AG04450 (cell line): ENCODE measurements at regions not wholly inside any gene's neighbourhood (a gene's known extent, or its start where the extent isn't known, plus 50 kb on each side); places are given as distances from the start of the nearest gene placed in this dataset.

Experiments used
- CTCF ChIA-PET: fragments of 300-600, 350-600 bp; formaldehyde crosslinking; extraction: SDS; loops from one replicate; lab custom pipeline; 2022; ENCODE audit warnings: antibody characterized with exemption, inconsistent platforms; lab: Charles Lee
- POLR2A ChIA-PET: fragments of 350-600 bp; formaldehyde crosslinking; extraction: SDS; loops from one replicate; lab custom pipeline; 2021; ENCODE audit warnings: antibody characterized with exemption, inconsistent platforms; lab: Yijun Ruan, JAX
- DNase-seq: peaks from one replicate; pipeline ENCODE4 v3.0.0-alpha.2; 2011; ENCODE audit warnings: low read depth, low spot score
- H3K27ac ChIP-seq: one replicate; pipeline ENCODE4 v1.5.1; 2012; ENCODE audit warnings: low read depth, low read length, control low read depth
- H3K27me3 ChIP-seq: one replicate; pipeline ENCODE4 v1.6.0; 2012; ENCODE audit warnings: low read length; ENCODE audit not compliant: control insufficient read depth, insufficient read depth
- H3K4me3 ChIP-seq: 2 replicates; pipeline ENCODE4 v1.5.1; 2011; ENCODE audit warnings: mild to moderate bottlenecking, low read depth, low read length, control low read depth
- H3K9me3 ChIP-seq: 2 replicates; pipeline ENCODE4 v1.5.1; 2012; ENCODE audit warnings: low read length; ENCODE audit not compliant: control insufficient read depth, insufficient read depth
- TF ChIP-seq, protein P1 (sequence below): IDR thresholded peaks from 2 replicates; pipeline ENCODE4 v1.5.1; 2011; ENCODE audit warnings: low read depth, low read length, control low read depth, inconsistent platforms

- no peak overlapping the region for H3K27ac ChIP-seq
- DNase-seq = no peak
- H3K9me3 ChIP-seq = peaks cover 32% of the 10 kb centered on the region
- H3K27me3 ChIP-seq = no peaks in the 10 kb centered on the region
- TF ChIP-seq, protein P1, sequence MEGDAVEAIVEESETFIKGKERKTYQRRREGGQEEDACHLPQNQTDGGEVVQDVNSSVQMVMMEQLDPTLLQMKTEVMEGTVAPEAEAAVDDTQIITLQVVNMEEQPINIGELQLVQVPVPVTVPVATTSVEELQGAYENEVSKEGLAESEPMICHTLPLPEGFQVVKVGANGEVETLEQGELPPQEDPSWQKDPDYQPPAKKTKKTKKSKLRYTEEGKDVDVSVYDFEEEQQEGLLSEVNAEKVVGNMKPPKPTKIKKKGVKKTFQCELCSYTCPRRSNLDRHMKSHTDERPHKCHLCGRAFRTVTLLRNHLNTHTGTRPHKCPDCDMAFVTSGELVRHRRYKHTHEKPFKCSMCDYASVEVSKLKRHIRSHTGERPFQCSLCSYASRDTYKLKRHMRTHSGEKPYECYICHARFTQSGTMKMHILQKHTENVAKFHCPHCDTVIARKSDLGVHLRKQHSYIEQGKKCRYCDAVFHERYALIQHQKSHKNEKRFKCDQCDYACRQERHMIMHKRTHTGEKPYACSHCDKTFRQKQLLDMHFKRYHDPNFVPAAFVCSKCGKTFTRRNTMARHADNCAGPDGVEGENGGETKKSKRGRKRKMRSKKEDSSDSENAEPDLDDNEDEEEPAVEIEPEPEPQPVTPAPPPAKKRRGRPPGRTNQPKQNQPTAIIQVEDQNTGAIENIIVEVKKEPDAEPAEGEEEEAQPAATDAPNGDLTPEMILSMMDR = no peak
- POLR2A ChIA-PET = no interaction called here
- CTCF ChIA-PET = no interaction called here
- no peak overlapping the region for H3K4me3 ChIP-seq
Observed at GRCh38 chr16:9595393-9595792, 503.9 kb downstream of the HAPSTR1 start.

DNA sequence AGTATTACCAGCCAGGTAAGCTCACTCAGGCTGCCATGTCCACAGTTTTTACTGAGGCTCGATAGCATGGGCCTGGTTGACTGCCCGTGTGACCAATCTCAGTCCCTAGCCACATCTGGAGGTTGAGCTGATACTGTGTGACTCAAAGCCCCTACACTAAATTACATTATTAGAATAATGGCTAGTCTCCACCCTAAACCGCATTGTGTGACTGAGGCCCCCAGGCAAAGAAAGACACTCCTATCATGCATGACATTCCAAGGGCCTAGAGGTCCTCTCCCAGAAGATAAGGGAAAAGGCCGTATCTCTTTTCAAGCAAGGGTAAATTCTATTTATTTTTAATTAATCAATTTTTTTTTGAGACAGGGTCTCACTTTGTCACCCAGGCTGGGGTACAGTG is 505.3 kb downstream of the HAPSTR1 start:
- POLR2A ChIA-PET = no interaction called here
- DNase-seq = no peak

DNA sequence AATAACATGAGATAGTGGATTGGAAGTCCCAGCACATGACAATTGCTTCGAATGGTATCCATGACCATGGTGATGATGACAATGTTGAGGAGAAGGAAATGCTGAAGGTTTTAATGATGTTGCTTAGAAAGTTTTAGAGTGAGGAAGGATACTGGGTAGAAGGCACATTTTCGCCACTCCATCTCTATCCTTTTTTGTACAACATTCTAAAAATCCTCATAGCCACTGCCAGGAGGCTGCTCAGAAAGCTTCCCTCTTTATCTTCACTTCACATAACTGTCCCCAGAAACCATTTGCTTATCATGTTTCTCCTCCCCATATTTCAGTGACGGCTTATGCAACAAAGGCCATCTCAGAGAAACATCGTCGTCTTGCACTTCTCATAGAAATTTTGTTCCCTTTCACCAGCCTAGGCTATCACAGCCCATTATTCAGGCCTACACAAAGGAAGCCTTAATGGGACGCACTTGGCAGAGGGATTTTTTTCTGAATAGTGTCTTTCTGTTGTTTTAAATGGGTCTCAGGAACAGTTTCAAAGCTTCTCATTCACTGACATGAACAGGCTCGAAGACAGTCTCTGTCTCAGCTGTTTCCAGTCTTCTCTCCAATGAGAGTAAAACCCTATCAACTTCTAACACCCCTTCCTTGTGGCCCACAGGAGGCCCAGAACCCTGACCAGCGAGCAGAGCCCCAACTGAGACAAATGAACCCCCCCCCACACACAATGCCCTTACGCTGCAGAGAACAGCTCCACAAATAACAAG is 506.7 kb downstream of the HAPSTR1 start:
- TF ChIP-seq, protein P1 = no peak
- Histone ChIP-seq H3K9me3 (peaks cover 25% of the 10 kb centered on the region), H3K27me3 (no peaks in the 10 kb centered on the region), H3K27ac (no peak overlapping the region), H3K4me3 (no peak overlapping the region)
- DNase-seq = no peak
- POLR2A ChIA-PET = no interaction called here
- CTCF ChIA-PET = no interaction called here

More for the DNA sequence above, 505.3 kb downstream of the HAPSTR1 start:
- TF ChIP-seq, protein P1 = no peak
- no peaks in the 10 kb centered on the region for H3K27me3 ChIP-seq
- no peak overlapping the region for H3K27ac ChIP-seq
- peaks cover 22% of the 10 kb centered on the region for H3K9me3 ChIP-seq
- CTCF ChIA-PET = no interaction called here
- H3K4me3 ChIP-seq = no peak overlapping the region

DNA sequence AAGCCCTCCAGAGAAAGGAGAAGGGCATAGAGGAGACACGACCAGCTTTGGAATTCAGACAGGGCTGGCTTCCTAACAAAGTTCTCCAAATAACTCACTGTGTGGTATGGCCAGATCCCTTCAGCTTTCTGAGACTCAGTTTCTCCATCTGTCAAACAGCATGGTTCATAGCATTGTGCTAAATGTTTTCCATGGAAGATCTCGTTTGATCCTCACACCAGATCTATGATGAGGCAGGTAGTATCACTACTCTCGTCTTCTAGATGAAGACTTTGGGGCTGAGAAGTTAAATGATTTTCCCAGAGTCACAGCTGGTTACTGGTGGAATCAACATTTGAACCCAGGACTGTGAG is 507.3 kb downstream of the HAPSTR1 start:
- ChIA-PET CTCF (no interaction called here), POLR2A (no interaction called here)
- Histone ChIP-seq H3K27ac (no peak overlapping the region), H3K27me3 (no peaks in the 10 kb centered on the region), H3K4me3 (no peak overlapping the region), H3K9me3 (peaks cover 25% of the 10 kb centered on the region)
- DNase-seq = no peak
- TF ChIP-seq, protein P1 = no peak

GRCh38 chr16:9599415-9600120 is 508.1 kb downstream of the HAPSTR1 start:
- Histone ChIP-seq H3K27me3 (no peaks in the 10 kb centered on the region), H3K27ac (no peak overlapping the region), H3K4me3 (no peak overlapping the region), H3K9me3 (peaks cover 30% of the 10 kb centered on the region)
- CTCF ChIA-PET = no interaction called here
- TF ChIP-seq, protein P1 = no peak
- DNase-seq = no peak
- POLR2A ChIA-PET = no interaction called here
